Keratinocyte (primary cell): ENCODE measurements at regions not wholly inside any gene's neighbourhood (a gene's known extent, or its start where the extent isn't known, plus 50 kb on each side); places are given as distances from the start of the nearest gene placed in this dataset.

Experiments
- DNase-seq: peaks from one replicate; pipeline ENCODE4 v3.0.0-alpha.2; 2011; ENCODE audit warnings: low read depth, missing footprints, low spot score
- FAIRE-seq: peaks from 2 replicates; lab custom pipeline; 2011; peaks lifted over from hg19 to GRCh38; lab: Jason Lieb, UNC
- H2AFZ ChIP-seq: 2 replicates; pipeline ENCODE4 v1.6.0; 2012; ENCODE audit warnings: low read length, control low read depth, inconsistent platforms; ENCODE audit not compliant: control insufficient read depth
- H3K27ac ChIP-seq: 2 replicates; pipeline ENCODE4 v1.5.1; 2011; ENCODE audit warnings: low read length; ENCODE audit not compliant: control insufficient read depth, insufficient read depth
- H3K27me3 ChIP-seq: 3 replicates; pipeline ENCODE4 v1.6.0; 2011; ENCODE audit warnings: low read length; ENCODE audit not compliant: control insufficient read depth, insufficient read depth; ENCODE audit errors: extremely low read depth
- H3K36me3 ChIP-seq, 2 experiments: 2 replicates in 1 of 2; 3 replicates in 1 of 2; pipeline ENCODE4 v1.5.1; 2011; ENCODE audit warnings: low read length in 2 of 2, mild to moderate bottlenecking in 1 of 2; ENCODE audit not compliant: control insufficient read depth in 2 of 2, insufficient read depth in 2 of 2; ENCODE audit errors: extremely low read depth in 1 of 2
- H3K4me1 ChIP-seq: 3 replicates; pipeline ENCODE4 v1.5.1; 2011; ENCODE audit warnings: low read length; ENCODE audit not compliant: control insufficient read depth, insufficient read depth; ENCODE audit errors: extremely low read depth
- H3K4me2 ChIP-seq: 3 replicates; pipeline ENCODE4 v1.6.0; 2011; ENCODE audit warnings: low read depth, low read length; ENCODE audit not compliant: control insufficient read depth, insufficient read depth; ENCODE audit errors: extremely low read depth
- H3K4me3 ChIP-seq, 3 experiments: fragments of 200-600 bp in 1 of 3; sonication (generic) in 1 of 3; 2 replicates in 2 of 3; 3 replicates in 1 of 3; pipeline ENCODE4 v1.5.1; 2011 to 2016; ENCODE audit warnings: low read length in 3 of 3, mild to moderate bottlenecking in 3 of 3, control low read depth in 2 of 3, inconsistent platforms in 1 of 3, low read depth in 1 of 3, mixed read lengths in 1 of 3, mixed run types in 1 of 3, moderate library complexity in 1 of 3; ENCODE audit not compliant: control insufficient read depth in 2 of 3, insufficient read depth in 2 of 3; ENCODE audit errors: extremely low read depth in 1 of 3
- H3K79me2 ChIP-seq: 2 replicates; pipeline ENCODE4 v1.6.0; 2012; ENCODE audit warnings: low read length; ENCODE audit not compliant: control insufficient read depth, insufficient read depth
- H3K9ac ChIP-seq: 3 replicates; pipeline ENCODE4 v1.6.0; 2011; ENCODE audit warnings: low read length; ENCODE audit not compliant: control insufficient read depth, insufficient read depth; ENCODE audit errors: extremely low read depth
- H3K9me1 ChIP-seq: 3 replicates; pipeline ENCODE4 v1.6.0; 2011; ENCODE audit warnings: low read length; ENCODE audit not compliant: control insufficient read depth, insufficient read depth; ENCODE audit errors: extremely low read depth
- H3K9me3 ChIP-seq: 2 replicates; pipeline ENCODE4 v1.5.1; 2012; ENCODE audit warnings: low read depth, low read length; ENCODE audit not compliant: control insufficient read depth
- H4K20me1 ChIP-seq: 3 replicates; pipeline ENCODE4 v1.6.0; 2011; ENCODE audit warnings: low read length; ENCODE audit not compliant: control insufficient read depth, insufficient read depth; ENCODE audit errors: extremely low read depth
- CTCF ChIP-seq, 3 experiments: IDR thresholded peaks in 1 of 3; conservative IDR thresholded peaks in 1 of 3; optimal IDR thresholded peaks in 1 of 3; 2 replicates in 2 of 3; 3 replicates in 1 of 3; pipeline versions ENCODE3 to v1.5.1; 2011; ENCODE audit warnings: low read length in 3 of 3, mild to moderate bottlenecking in 3 of 3, moderate library complexity in 2 of 3, control low read depth in 1 of 3, inconsistent platforms in 1 of 3; ENCODE audit not compliant: insufficient read depth in 2 of 3; ENCODE audit errors: extremely low read depth in 1 of 3
- EZH2 ChIP-seq: IDR thresholded peaks from one replicate; pipeline ENCODE4 v1.6.1; 2012; ENCODE audit warnings: inconsistent platforms, mild to moderate bottlenecking, low read length, moderate library complexity
- dilution Hi-C: fragments of 300-500 bp; cut with MboI; formaldehyde crosslinking; loops from one replicate; pipeline ENCODE4 v1.7.0; 2020; ENCODE audit warnings: low sequenced_read_pairs; ENCODE audit not compliant: extremely low pct_ligation_motif_present

GRCh38 chr2:22076454-22076853 lies 952.7 kb downstream of the TDRD15 start:
- Histone ChIP-seq H3K27me3 (no peaks in the 10 kb centered on the region), H3K4me2 (no peak overlapping the region), H3K9ac (no peak overlapping the region), H3K9me1 (no peaks in the 10 kb centered on the region), H3K27ac (no peak overlapping the region), H4K20me1 (no peaks in the 10 kb centered on the region), H3K79me2 (no peaks in the 10 kb centered on the region), H3K4me1 (no peaks in the 10 kb centered on the region), H3K36me3 (no peaks in the 10 kb centered on the region), H3K9me3 (no peaks in the 10 kb centered on the region), H3K4me3 (no peak overlapping the region), H2AFZ (no peak overlapping the region)
- FAIRE-seq = no peak
- TF ChIP-seq CTCF (optimal IDR thresholded peaks at IDR 0.05 in 1 of 3, IDR thresholded peaks at IDR 0.05 in 1 of 3, conservative IDR thresholded peaks at IDR 0.05 in 1 of 3; ENCODE audit: extremely low read depth in 1 of 3, insufficient read depth in 2 of 3, low read length in 3 of 3) = no peak
- TF ChIP-seq EZH2 = no peak
- DNase-seq = no peak
- dilution Hi-C loops = no loop called here

- Histone ChIP-seq H3K79me2 (no peaks in the 10 kb centered on the region), H3K9me3 (no peaks in the 10 kb centered on the region), H3K36me3 (no peaks in the 10 kb centered on the region), H3K4me1 (no peaks in the 10 kb centered on the region), H3K27me3 (no peaks in the 10 kb centered on the region), H4K20me1 (no peaks in the 10 kb centered on the region), H3K27ac (no peak overlapping the region), H2AFZ (no peak overlapping the region), H3K4me3 (no peak overlapping the region), H3K4me2 (no peak overlapping the region), H3K9me1 (no peaks in the 10 kb centered on the region), H3K9ac (no peak overlapping the region)
- no peak for FAIRE-seq
- TF ChIP-seq CTCF (optimal IDR thresholded peaks at IDR 0.05 in 1 of 3, IDR thresholded peaks at IDR 0.05 in 1 of 3, conservative IDR thresholded peaks at IDR 0.05 in 1 of 3; ENCODE audit: extremely low read depth in 1 of 3, insufficient read depth in 2 of 3, low read length in 3 of 3) = no peak
- TF ChIP-seq EZH2 = no peak
- dilution Hi-C loops = no loop called here
- no peak for DNase-seq
These were observed 954.9 kb downstream of the TDRD15 start for GRCh38 chr2:22078701-22079100.
